ENCODE measurements at regions not wholly inside any gene's neighbourhood (a gene's known extent, or its start where the extent isn't known, plus 50 kb on each side); places are given as distances from the start of the nearest gene placed in this dataset.

DNA sequence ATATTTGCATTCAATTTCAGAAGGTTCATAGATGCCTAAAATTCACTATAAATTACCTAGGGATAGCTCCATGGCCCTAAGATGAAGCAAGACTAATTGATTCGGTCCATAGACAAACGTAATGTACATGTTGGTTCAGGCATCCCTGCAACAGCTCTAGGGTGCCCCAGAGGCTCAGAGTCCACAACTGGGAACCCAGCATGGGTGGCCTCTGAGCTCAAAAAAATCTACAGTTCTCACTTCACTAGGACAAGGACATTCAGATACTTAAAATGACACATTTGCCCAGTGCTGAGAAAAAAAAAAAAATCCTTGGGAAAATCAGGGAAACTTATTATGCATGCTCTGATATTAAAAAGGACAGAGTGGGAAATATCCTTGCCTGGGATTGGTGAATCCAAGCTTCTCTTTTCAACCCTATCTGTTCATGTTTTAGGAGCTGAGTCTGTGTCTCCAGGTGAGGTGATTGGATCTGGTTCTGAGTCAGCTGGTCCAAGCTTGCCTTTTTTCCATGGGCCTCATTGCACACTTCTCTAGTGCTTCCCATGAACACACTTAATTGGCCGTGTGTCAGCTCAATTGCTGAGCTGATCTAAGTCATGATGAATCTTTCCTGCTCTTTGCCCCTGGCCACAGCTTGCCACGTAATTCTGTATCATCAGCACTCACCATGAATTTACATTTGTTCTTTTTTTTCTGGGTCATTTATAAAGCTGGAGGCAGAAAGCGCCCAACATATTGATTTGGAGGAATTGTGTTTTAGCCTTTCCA lies 116.3 kb upstream of the RCN1 start:
- TF ChIP-seq, protein P1, sequence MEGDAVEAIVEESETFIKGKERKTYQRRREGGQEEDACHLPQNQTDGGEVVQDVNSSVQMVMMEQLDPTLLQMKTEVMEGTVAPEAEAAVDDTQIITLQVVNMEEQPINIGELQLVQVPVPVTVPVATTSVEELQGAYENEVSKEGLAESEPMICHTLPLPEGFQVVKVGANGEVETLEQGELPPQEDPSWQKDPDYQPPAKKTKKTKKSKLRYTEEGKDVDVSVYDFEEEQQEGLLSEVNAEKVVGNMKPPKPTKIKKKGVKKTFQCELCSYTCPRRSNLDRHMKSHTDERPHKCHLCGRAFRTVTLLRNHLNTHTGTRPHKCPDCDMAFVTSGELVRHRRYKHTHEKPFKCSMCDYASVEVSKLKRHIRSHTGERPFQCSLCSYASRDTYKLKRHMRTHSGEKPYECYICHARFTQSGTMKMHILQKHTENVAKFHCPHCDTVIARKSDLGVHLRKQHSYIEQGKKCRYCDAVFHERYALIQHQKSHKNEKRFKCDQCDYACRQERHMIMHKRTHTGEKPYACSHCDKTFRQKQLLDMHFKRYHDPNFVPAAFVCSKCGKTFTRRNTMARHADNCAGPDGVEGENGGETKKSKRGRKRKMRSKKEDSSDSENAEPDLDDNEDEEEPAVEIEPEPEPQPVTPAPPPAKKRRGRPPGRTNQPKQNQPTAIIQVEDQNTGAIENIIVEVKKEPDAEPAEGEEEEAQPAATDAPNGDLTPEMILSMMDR (IDR thresholded peaks at IDR 0.05; ENCODE audit: low read depth, low read length, missing control alignments): no peak
- in situ Hi-C loops (cut with HindIII; ENCODE audit: low sequenced_read_pairs): no loop called here
- no peak overlapping the region for H3K4me3 ChIP-seq (ENCODE audit: low read depth, low read length)
- DNase-seq (ENCODE audit: low read depth): peak; percentile 33

DNA sequence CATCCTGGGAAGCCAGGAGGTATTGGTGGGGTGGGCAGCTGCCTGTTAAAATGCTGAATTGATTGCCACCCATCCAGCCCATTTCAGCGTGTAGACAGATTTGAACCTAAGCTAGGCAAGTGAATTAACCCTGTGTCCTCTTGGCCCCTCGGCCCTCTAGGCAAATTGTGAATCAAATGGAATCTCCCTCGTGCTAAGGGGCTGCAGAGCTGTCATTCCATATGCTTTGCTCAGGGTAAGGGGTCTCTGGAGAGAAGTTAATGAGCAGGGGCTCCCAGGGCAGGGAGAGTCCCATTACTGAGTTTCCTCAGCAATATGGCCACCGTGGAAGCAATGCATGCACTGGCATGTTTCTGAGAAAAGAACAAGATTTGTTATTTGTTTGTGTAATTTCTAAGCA lies 117.7 kb upstream of the RCN1 start:
- TF ChIP-seq, protein P1 (IDR thresholded peaks at IDR 0.05; ENCODE audit: low read depth, low read length, missing control alignments): no peak
- in situ Hi-C loops (cut with HindIII; ENCODE audit: low sequenced_read_pairs): no loop called here

DNA sequence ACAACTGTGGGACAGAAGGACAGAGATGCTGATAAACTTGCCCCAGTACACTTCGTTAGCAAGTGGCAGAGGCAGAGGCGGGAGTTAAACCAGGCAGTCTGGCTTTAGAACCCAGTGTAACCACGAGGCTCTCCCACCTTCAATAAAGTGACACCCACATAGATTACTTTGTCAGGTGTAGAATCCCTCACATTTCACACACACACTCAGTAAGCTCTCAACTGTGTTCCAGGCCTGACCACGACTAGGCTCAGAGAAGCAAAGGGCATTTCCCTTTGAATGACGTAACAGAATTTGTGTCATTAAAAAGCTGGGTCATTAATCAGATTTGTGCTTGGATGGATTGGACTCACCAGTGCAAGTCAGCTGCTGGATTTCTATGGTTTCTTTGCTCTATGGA lies 118.3 kb upstream of the RCN1 start:
- no peak overlapping the region for H3K4me3 ChIP-seq (ENCODE audit: low read depth, low read length)
- TF ChIP-seq, protein P1 (IDR thresholded peaks at IDR 0.05; ENCODE audit: low read depth, low read length, missing control alignments): no peak
- in situ Hi-C loops (cut with HindIII; ENCODE audit: low sequenced_read_pairs): no loop called here
- DNase-seq (ENCODE audit: low read depth): no peak

More for the DNA sequence above, 117.7 kb upstream of the RCN1 start:
- DNase-seq (ENCODE audit: low read depth): no peak
- no peak overlapping the region for H3K4me3 ChIP-seq (ENCODE audit: low read depth, low read length)

DNA sequence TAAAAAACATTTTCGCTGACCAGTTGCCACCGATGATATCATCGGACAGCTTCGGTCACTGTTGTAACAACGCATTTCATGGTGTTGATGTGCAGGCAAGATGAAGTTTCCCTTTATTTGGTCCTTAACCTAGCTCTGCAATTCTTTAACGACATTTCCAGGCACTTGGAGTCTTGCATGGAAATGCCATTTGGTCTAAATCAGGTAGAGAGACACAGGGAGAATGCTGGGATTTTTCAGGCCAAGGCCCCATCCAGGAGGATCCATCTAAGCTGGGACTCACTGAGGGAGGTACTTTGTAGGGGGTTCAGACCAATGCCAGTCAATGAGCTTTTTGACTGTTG lies 121.5 kb upstream of the RCN1 start:
- TF ChIP-seq, protein P1 (IDR thresholded peaks at IDR 0.05; ENCODE audit: low read depth, low read length, missing control alignments): no peak
- in situ Hi-C loops (cut with HindIII; ENCODE audit: low sequenced_read_pairs): no loop called here
- DNase-seq (ENCODE audit: low read depth): no peak
- no peak overlapping the region for H3K4me3 ChIP-seq (ENCODE audit: low read depth, low read length)

DNA sequence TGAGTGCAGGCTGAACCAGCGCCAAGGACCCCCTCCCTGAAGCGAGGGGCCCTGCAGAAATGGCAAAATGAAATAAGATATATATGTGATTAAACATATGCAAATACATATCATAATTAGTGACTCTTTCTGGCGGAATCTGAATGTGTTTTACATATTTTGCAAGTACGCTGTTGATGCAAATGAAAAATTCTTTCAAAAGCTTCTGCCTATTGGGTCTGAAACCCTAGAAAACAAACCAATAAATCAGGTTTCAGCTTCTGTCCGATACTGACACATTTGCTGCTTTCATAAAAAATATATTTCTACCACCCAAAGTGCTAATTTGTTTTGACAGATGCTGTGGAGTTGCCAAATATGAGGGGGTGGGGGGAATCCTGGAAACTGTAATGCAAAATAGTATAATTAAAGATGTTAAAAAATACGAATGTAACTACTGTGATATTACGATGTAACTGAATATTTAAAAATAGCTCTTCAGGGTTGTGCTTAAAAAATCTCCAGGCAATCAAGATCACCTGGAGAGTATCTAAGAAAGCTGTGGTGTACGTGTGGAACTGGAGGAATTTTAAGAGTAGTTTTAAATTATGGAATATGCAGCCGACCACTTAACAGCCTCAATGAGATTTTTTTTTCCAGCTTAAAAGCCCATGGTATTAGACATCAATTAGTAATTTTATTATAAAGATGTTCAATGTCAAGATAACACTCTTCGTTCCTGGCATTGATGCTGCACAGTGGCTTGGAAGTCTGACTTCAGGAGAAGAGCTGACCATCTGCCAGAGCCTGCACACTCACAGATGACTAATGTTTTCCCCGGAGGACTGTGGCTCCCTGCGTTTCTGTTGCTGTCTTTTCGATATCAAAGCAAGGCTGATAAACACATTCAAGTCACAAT lies 122.2 kb upstream of the RCN1 start:
- in situ Hi-C loops (cut with HindIII; ENCODE audit: low sequenced_read_pairs): no loop called here
- H3K4me3 ChIP-seq (ENCODE audit: low read depth, low read length): no peak overlapping the region
- DNase-seq (ENCODE audit: low read depth): peak; percentile 62
- TF ChIP-seq, protein P1 (IDR thresholded peaks at IDR 0.05; ENCODE audit: low read depth, low read length, missing control alignments): no peak

DNA sequence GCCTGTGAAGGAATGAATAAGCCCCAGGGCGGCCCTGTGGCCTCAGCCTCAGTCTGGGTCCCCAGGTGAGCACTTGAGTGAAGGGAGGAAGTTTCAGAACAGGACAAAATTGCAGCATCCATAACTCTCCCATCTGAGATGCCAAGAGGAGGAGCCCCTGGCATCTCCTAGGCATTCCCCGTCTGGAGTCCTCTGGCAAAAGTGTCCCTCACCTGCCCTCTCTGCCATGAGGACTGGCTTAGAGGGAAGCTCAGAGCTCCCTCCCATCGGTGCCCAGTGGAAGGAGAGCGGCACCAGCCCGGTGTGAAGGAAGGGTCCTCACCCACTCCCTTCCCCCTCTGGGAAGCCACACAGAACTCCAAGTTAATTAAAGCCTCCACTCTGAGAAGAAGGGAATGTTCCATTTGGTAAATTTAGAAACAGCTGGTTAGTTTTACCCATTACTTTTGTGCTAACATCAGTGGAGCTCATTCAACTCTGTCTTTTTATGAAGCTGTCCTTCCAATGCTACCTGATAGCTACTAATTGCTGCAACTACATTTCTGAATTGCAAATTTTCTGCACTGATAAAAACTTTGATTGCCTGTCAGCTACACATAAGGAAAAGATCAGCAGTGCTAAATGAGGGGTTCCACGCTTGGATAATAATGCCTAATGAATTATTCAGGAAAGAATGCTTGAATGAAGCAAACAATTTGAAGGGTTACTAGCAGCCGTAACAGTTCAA lies 123.3 kb upstream of the RCN1 start:
- TF ChIP-seq, protein P1 (IDR thresholded peaks at IDR 0.05; ENCODE audit: low read depth, low read length, missing control alignments): no peak
- no peak overlapping the region for H3K4me3 ChIP-seq (ENCODE audit: low read depth, low read length)
- in situ Hi-C loops (cut with HindIII; ENCODE audit: low sequenced_read_pairs): no loop called here
- no peak for DNase-seq (ENCODE audit: low read depth)

All from astrocyte of the cerebellum (primary cell).